Smooth muscle cell (in vitro differentiated cells): ENCODE measurements at regions not wholly inside any gene's neighbourhood (a gene's known extent, or its start where the extent isn't known, plus 50 kb on each side); places are given as distances from the start of the nearest gene placed in this dataset.

ENCODE experiments used
- DNase-seq: peaks from one replicate; lab custom pipeline; 2025; ENCODE audit not compliant: unreplicated experiment; lab: John Stamatoyannopoulos, UW
- H2AFZ ChIP-seq: fragments of 200-600 bp; sonication (generic); 2 replicates; pipeline ENCODE4 v1.6.0; 2016; ENCODE audit warnings: antibody characterized with exemption, low read depth, mild to moderate bottlenecking
- H3F3A ChIP-seq: fragments of 200-600 bp; sonication (generic); 2 replicates; pipeline ENCODE4 v1.6.0; 2017; ENCODE audit warnings: antibody characterized with exemption, low read depth
- H3K27ac ChIP-seq: fragments of 200-600 bp; sonication (generic); 2 replicates; pipeline ENCODE4 v1.5.1; 2016; ENCODE audit warnings: low read depth, mild to moderate bottlenecking
- H3K27me3 ChIP-seq: fragments of 200-600 bp; sonication (generic); 2 replicates; pipeline ENCODE4 v1.6.1; 2016; ENCODE audit warnings: low read depth, mild to moderate bottlenecking
- H3K36me3 ChIP-seq: fragments of 200-600 bp; sonication (generic); 2 replicates; pipeline ENCODE4 v1.5.1; 2016; ENCODE audit warnings: low read depth
- H3K4me1 ChIP-seq: fragments of 200-600 bp; sonication (generic); 2 replicates; pipeline ENCODE4 v1.5.1; 2016; ENCODE audit warnings: low read depth
- H3K4me2 ChIP-seq: fragments of 200-600 bp; sonication (generic); 2 replicates; pipeline ENCODE4 v1.6.0; 2016; ENCODE audit warnings: mild to moderate bottlenecking
- H3K4me3 ChIP-seq: fragments of 200-600 bp; sonication (generic); 2 replicates; pipeline ENCODE4 v1.5.1; 2016; ENCODE audit warnings: mild to moderate bottlenecking
- H3K79me2 ChIP-seq: fragments of 200-600 bp; sonication (generic); 2 replicates; pipeline ENCODE4 v1.6.0; 2016; ENCODE audit warnings: low read depth, mild to moderate bottlenecking
- H3K9ac ChIP-seq: fragments of 200-600 bp; sonication (generic); 2 replicates; pipeline ENCODE4 v1.6.0; 2016; ENCODE audit warnings: low read depth
- H3K9me3 ChIP-seq: fragments of 200-600 bp; sonication (generic); replicated peaks from 2 replicates; pipeline ENCODE4 v1.5.1; 2016; ENCODE audit warnings: low read depth
- H4K20me1 ChIP-seq: fragments of 200-600 bp; sonication (generic); 2 replicates; pipeline ENCODE4 v1.6.0; 2016; ENCODE audit warnings: low read depth
- WGBS: methylation state at CpG from one replicate; pipeline ENCODE4 v1.1.7; 2016; ENCODE audit warnings: low lambda C conversion rate; 5-methylcytosine and 5-hydroxymethylcytosine counted together
- TF ChIP-seq, protein P1 (sequence below): fragments of 200-600 bp; sonication (generic); IDR thresholded peaks from 2 replicates; pipeline ENCODE4 v1.5.1; 2017; ENCODE audit warnings: borderline replicate concordance, mild to moderate bottlenecking, antibody characterized with exemption; ENCODE audit not compliant: insufficient read depth, poor library complexity, severe bottlenecking

DNA sequence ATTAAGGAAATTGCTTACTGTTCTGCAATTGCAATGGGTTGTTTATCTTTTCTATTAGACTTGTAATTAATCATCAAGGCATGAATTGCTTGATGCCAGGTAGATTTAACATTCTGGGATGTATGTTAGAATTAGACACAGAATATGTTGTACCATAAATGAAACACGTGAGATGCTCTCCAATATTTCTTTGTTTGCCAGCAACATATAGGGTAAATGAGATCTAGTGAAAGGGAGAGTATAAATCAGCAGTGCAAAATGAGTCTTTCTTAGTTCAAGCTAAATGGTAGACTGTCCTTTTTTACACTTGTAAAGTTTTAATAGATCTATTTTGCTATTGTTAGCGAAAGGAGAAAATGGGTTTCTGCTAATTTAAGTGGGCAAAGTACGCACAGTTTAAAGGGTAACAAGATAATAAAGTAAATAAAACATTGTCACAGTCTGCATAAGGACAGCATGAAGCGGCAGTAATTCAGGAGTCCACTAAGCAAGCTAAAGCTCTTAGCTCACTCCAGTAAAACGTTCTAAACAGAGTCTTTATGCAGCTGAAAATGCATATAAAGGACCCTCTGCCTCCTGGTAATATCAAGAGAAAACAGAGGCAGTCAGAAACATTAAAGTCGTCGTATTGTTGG, 1137.1 kb downstream of the OLFM4 start:
- no peak overlapping the region for H3K27ac ChIP-seq
- H3K27me3 ChIP-seq = no peaks in the 10 kb centered on the region
- no peak for DNase-seq
- H3K79me2 ChIP-seq = no peaks in the 10 kb centered on the region
- no peaks in the 10 kb centered on the region for H4K20me1 ChIP-seq
- no peaks in the 10 kb centered on the region for H3K36me3 ChIP-seq
- TF ChIP-seq, protein P1, sequence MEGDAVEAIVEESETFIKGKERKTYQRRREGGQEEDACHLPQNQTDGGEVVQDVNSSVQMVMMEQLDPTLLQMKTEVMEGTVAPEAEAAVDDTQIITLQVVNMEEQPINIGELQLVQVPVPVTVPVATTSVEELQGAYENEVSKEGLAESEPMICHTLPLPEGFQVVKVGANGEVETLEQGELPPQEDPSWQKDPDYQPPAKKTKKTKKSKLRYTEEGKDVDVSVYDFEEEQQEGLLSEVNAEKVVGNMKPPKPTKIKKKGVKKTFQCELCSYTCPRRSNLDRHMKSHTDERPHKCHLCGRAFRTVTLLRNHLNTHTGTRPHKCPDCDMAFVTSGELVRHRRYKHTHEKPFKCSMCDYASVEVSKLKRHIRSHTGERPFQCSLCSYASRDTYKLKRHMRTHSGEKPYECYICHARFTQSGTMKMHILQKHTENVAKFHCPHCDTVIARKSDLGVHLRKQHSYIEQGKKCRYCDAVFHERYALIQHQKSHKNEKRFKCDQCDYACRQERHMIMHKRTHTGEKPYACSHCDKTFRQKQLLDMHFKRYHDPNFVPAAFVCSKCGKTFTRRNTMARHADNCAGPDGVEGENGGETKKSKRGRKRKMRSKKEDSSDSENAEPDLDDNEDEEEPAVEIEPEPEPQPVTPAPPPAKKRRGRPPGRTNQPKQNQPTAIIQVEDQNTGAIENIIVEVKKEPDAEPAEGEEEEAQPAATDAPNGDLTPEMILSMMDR = no peak
- H3K4me2 ChIP-seq = no peak overlapping the region
- no peaks in the 10 kb centered on the region for H3F3A ChIP-seq
- H3K4me3 ChIP-seq = no peak overlapping the region
- no peaks in the 10 kb centered on the region for H3K4me1 ChIP-seq
- no peaks in the 10 kb centered on the region for H3K9me3 ChIP-seq
- no peak overlapping the region for H3K9ac ChIP-seq
- peak overlapping the region; percentile 50 for H2AFZ ChIP-seq
- 71% methylated on average over 7 of the region's 7 CpGs for WGBS

DNA sequence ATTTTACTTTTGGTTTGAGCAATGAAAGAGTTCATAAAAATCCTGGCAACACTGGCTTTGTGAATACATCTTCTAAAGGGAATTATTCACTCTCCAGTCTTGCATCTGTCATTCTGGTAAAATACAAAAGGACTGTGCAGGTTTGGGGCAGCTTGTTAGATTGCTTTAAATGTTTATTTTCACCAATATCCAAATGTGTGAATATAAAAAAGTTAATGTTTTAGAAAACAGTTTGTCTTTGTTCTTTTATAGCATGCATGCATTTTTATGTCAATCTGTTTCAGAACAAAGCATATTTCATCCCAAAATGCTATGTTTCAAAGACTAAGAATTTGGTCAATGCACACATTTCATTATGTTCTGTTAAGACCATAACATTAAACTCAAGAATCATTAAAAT, 1145.4 kb downstream of the OLFM4 start:
- no peaks in the 10 kb centered on the region for H3K9me3 ChIP-seq
- no peak overlapping the region for H3K9ac ChIP-seq
- no peak for DNase-seq
- H4K20me1 ChIP-seq = no peaks in the 10 kb centered on the region
- no peaks in the 10 kb centered on the region for H3F3A ChIP-seq
- no peaks in the 10 kb centered on the region for H3K27me3 ChIP-seq
- H3K79me2 ChIP-seq = no peaks in the 10 kb centered on the region
- no peak overlapping the region for H3K4me3 ChIP-seq
- no peaks in the 10 kb centered on the region for H3K4me1 ChIP-seq
- H3K36me3 ChIP-seq = no peaks in the 10 kb centered on the region
- no peak overlapping the region for H2AFZ ChIP-seq
- H3K27ac ChIP-seq = no peak overlapping the region
- TF ChIP-seq, protein P1 = no peak
- H3K4me2 ChIP-seq = no peak overlapping the region

DNA sequence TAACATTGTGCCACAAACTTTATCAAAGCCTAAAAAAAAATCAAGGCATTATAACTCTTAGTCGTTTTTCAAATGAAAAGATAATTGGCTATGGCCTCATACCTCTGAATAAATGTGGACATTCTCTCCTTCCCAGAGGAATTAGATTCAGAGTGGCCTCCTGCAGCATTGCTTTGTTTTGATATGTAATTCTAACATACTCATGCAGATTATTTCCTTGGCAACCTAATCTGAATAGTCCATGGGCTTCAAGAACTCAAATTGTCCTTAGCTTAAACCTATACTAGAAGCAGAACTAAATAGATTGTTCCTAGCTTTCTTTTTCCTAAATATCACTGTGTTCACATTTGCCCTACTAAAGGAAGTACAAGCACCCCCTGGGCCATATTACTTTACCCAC, 1146.9 kb downstream of the OLFM4 start:
- H3K4me1 ChIP-seq = no peaks in the 10 kb centered on the region
- H3K36me3 ChIP-seq = no peaks in the 10 kb centered on the region
- no peak overlapping the region for H3K9ac ChIP-seq
- no peak overlapping the region for H2AFZ ChIP-seq
- WGBS = 55% methylated on average over 1 of the region's 1 CpG
- H3K4me2 ChIP-seq = no peak overlapping the region
- no peak for DNase-seq
- H3K27ac ChIP-seq = no peak overlapping the region
- TF ChIP-seq, protein P1 = no peak
- no peaks in the 10 kb centered on the region for H4K20me1 ChIP-seq
- no peaks in the 10 kb centered on the region for H3K79me2 ChIP-seq
- H3K4me3 ChIP-seq = no peak overlapping the region
- H3K27me3 ChIP-seq = no peaks in the 10 kb centered on the region
- H3K9me3 ChIP-seq = no peaks in the 10 kb centered on the region
- no peaks in the 10 kb centered on the region for H3F3A ChIP-seq

DNA sequence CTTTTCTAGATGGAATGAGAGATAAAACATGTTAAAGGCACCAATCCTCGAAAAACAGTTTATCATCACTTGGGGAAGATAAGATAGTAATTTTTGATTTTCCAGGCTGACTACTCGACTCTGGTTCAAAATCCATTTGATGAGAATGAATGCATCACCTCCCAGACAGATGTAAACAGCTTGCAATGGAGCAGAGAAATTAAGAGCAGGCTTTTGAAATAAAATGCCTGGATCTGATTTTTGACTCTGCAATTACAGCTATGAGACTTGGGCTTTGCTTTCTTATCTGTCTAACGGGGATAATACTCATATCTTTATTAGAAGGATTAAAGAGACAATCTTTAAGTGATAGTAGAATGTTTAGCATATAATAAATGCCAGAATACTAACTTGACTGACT, 1148.9 kb downstream of the OLFM4 start:
- Histone ChIP-seq H3K27me3 (no peaks in the 10 kb centered on the region), H3K4me3 (no peak overlapping the region), H3K4me2 (no peak overlapping the region), H3K4me1 (no peaks in the 10 kb centered on the region), H4K20me1 (no peaks in the 10 kb centered on the region), H3F3A (no peaks in the 10 kb centered on the region), H3K36me3 (no peaks in the 10 kb centered on the region), H3K9ac (no peak overlapping the region), H3K9me3 (no peaks in the 10 kb centered on the region), H2AFZ (no peak overlapping the region), H3K79me2 (no peaks in the 10 kb centered on the region), H3K27ac (no peak overlapping the region)
- 9% methylated on average over 3 of the region's 3 CpGs for WGBS
- no peak for DNase-seq
- TF ChIP-seq, protein P1 = no peak
